HL-60/S4 (cell line): ENCODE measurements at regions not wholly inside any gene's neighbourhood (a gene's known extent, or its start where the extent isn't known, plus 50 kb on each side); places are given as distances from the start of the nearest gene placed in this dataset.
"Not testable (repeated sequence)": the region's sequence is repeated elsewhere in the genome, so short reads cannot be mapped to it uniquely, and the experiment has no call there.

Experiments
- in situ Hi-C: fragments of 300-500 bp; cut with MboI; formaldehyde crosslinking; loops from 2 replicates; pipeline ENCODE4 v1.14.3; 2022; ENCODE audit warnings: low sequenced_read_pairs

GRCh38 chr1:96557336-96557735 is 164.2 kb upstream of the PTBP2 start:
- in situ Hi-C loops = no loop called here

DNA sequence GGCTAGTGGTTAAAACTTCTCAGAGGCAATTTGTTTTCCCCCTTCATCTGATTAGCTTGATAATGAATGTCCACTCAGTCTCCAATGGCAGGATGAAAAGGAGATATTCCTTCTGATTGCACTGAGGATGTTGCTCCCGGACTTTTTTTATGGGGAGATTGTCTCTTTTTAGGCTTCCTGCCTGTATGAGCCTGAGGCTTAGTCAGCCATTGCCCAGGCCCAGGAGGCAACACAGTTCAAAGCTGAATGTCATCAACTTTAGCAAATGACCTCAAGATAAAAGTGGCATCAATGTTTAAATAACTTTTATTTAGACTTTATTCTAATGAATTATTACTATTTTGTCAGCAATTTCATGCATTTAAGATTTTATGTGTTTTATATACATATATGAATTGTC is 162.9 kb upstream of the PTBP2 start:
- in situ Hi-C loops = no loop called here

DNA sequence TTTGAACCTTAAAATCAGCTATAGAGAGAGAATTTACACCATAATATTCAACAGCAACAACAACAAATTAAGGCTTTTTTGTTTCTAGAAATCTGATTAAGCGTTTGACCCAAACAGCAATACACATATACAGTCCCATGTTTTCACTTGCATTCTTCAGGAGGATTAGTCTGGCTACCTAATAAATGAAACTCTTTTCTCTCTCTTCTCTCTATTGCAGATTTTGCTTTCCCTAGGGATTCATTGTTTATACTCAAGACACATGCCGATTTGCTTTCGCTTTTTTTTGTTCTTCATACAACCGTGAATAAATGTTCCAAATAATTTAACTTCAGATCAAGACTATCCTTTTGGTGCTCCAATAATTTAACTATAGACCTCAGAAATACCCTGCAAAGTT is 162.4 kb upstream of the PTBP2 start:
- in situ Hi-C loops = no loop called here

DNA sequence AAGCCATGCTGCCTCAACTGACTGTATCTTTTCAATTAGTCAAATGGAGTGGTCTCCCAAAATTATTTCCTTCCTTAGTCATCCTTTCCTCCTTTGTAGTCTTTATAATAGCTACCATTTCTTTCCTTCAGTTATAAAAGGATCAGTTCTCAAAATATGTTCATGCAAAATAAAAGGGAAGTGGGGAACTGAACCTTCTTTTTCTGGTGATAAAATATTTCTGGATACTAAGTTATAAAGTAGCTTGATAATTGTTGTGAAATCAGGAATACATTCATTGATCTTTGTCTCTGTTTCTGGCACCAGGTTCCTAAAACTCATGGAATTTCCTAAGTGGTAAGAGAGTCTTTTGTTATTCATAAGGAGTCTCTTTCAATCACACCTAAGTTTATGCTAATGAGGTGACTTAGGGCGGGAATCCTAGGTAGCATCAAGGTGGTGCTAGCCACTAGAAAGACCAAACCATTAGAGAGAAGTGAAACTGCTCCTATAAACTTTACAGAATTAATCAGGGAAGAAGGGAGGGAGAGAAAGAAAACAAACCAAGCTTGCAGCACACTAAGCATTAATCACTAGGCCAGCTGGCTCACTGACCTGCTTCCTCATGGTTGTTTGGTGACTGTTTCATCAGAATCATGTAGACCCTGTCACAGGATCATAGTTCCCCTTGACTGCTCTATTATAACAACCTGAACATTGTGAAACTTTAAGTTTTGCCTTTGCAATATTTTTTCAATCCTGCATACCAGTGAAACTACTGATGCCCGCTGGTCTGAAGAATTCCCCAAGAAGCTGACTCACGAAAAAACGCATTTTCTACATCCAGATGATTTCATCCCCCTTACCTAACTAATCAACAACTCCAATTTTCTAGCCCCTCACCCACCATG is 161.6 kb upstream of the PTBP2 start:
- in situ Hi-C loops = no loop called here

- in situ Hi-C loops = no loop called here
Observed at GRCh38 chr1:96562094-96562493, 159.5 kb upstream of the PTBP2 start.

- in situ Hi-C loops = not testable (repeated sequence)
Observed at GRCh38 chr1:96564401-96564800, 157.2 kb upstream of the PTBP2 start.

- in situ Hi-C loops = no loop called here
Observed at GRCh38 chr1:96565546-96565945, 156.0 kb upstream of the PTBP2 start.

DNA sequence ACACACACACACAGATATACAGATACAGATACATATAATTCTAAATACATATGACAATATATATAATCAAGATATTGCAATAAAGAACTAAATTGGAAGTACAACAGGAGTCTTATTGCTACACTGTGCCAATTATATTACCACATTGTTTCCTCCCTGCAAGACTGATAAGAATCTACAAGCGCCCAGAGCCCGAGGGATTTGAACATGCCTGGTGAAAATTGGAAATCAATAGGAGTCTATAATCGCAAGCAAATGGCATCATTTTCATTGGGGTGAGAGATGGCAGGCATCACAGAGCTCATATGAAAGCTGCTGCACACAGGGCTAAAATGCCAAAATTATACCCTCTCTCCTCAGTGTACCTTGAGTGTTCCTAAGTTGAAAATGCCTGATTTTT is 152.9 kb upstream of the PTBP2 start:
- in situ Hi-C loops = no loop called here

DNA sequence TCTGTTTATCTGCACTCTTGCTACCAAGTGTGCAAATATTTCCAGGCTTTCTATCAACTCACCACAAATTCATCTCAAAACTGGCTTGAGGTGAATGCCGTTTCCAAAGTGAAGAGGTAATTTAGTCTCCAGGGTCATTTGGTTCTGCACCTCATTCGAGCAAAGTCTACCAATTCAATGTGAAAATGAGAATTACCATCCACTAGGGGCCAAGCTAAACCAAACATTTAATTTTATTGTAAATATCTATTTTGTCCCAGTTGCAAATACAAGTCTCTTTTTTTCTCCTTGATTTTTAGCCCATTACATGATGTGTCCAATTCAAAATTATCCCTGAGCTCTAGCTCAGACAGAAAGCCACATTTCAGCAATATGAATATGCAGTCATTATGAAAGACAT is 152.3 kb upstream of the PTBP2 start:
- in situ Hi-C loops = no loop called here

- in situ Hi-C loops = no loop called here
Observed at GRCh38 chr1:96579636-96580035, 141.9 kb upstream of the PTBP2 start.

DNA sequence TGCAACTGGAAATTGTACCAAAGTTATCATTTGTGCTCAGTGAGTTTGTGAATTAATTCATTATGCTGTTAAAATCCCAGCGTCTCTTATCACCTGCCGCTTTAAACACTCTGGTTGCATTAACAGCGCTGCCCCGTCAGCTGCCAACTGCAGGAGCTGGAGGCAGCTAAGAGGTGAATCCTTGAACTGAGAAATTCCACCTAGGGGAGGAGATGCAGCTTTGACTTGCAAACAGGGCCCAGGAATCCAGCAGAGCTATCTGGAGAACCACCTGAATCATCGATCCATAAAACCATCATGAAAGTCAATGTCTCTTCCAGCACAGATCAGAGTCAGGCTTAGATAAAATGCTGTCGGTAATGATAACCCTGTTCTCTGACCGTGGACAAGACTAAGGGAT is 140.7 kb upstream of the PTBP2 start:
- in situ Hi-C loops = no loop called here

- in situ Hi-C loops = no loop called here
Observed at GRCh38 chr1:96581772-96582171, 139.8 kb upstream of the PTBP2 start.

- in situ Hi-C loops = no loop called here
Observed at GRCh38 chr1:96583903-96584302, 137.7 kb upstream of the PTBP2 start.

GRCh38 chr1:96587222-96587621 is 134.4 kb upstream of the PTBP2 start:
- in situ Hi-C loops = no loop called here

GRCh38 chr1:96588416-96588995 is 133.1 kb upstream of the PTBP2 start:
- in situ Hi-C loops = no loop called here

- in situ Hi-C loops = not testable (repeated sequence)
Observed at GRCh38 chr1:96595530-96595929, 126.1 kb upstream of the PTBP2 start.

- in situ Hi-C loops = no loop called here
Observed at GRCh38 chr1:96596226-96596922, 125.2 kb upstream of the PTBP2 start.

DNA sequence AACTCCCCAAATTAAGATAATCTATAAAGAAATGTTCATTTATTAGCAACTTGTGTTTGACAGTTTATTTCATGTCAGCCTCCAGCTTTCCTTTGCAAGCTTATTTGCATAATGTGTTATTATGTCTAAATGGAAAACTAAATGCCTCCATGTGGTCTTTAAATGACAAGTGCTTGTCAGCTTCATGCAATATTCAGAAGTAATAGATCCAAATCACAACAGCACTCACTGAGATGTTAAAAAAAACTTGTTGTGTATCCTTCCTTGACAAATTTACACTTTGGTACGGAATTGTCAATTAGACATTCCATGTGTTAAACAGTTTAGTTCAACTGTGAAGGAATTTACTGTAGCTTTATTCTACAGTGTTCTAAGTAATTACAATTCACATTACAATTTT is 124.4 kb upstream of the PTBP2 start:
- in situ Hi-C loops = no loop called here

DNA sequence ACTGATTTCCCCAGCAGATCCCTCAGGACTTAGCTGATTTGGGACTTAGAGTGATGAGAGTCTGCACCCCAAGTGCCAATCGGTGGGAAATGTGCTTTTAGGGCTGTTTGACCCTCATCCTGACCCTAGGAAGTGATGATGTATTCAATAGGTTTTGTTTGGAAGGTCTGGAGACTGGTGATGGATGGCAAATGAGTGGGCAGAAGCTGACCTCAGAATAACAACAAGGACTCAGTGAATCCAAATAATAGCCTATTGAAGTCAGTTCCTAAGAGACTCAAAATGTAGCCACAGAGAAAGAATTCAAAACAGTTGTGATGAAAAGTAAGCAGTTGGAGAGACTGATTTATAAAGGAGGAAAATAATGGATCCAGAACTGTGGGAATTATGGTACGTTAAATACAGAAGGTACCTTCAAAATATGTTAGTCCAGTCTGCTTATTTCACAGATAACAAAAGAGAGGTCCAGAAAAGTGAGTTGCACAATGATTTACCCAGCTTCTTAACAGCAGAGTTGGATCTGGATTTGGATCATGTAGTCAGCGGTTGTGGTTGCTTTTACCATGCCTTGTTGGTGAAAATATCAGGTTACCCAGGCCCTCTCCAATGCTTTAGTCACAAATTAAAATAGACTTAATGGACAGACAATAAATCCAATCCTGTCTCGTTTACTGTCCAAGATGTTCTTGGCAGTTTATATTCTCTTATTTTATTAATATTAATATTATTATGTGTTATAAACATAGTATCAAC is 123.0 kb upstream of the PTBP2 start:
- in situ Hi-C loops = no loop called here

DNA sequence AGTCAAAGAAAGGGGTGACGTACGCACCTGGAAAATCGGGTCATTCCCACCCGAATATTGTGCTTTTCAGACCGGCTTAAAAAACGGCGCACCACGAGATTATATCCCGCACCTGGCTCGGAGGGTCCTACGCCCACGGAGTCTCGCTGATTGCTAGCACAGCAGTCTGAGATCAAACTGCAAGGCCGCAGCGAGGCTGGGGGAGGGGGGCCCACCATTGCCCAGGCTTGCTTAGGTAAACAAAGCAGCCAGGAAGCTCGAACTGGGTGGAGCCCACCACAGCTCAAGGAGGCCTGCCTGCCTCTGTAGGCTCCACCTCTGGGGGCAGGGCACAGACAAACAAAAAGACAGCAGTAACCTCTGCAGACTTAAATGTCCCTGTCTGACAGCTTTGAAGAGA is 117.0 kb upstream of the PTBP2 start:
- in situ Hi-C loops = not testable (repeated sequence)

DNA sequence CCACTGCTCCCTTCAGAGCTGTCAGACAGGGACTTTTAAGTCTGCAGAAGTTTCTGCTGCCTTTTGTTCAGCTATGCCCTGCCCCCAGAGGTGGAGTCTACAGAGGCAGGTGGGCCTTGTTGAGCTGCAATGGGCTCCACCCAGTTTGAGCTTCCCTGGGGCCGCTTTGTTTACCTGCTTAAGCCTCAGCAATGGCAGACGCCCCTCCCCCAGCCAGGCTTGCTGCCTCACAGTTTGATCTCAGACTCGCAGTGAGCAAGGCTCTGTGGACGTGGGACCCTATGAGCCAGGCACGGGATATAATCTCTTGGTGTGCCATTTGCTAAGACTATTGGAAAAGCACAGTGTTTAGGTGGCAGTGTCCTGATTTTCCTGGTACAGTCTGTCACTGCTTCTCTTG is 104.2 kb upstream of the PTBP2 start:
- in situ Hi-C loops = not testable (repeated sequence)
